Parathyroid adenoma (tissue), 2 donors: ENCODE measurements at regions not wholly inside any gene's neighbourhood (a gene's known extent, or its start where the extent isn't known, plus 50 kb on each side); places are given as distances from the start of the nearest gene placed in this dataset.

Experiments used
- H2AFZ ChIP-seq: fragments of 300-600 bp; sonication (generic); one replicate; pipeline ENCODE4 v1.7.0; 2017; ENCODE audit warnings: antibody characterized with exemption, mild to moderate bottlenecking
- H3K27ac ChIP-seq: fragments of 300-600 bp; sonication (generic); one replicate; pipeline ENCODE4 v1.7.0; 2017
- H3K27me3 ChIP-seq: fragments of 300-600 bp; sonication (generic); one replicate; pipeline ENCODE4 v1.7.0; 2017; ENCODE audit warnings: low read length; ENCODE audit not compliant: control insufficient read depth, insufficient read depth
- H3K36me3 ChIP-seq: fragments of 300-600 bp; sonication (generic); one replicate; pipeline ENCODE4 v1.7.0; 2017; ENCODE audit warnings: low read length; ENCODE audit not compliant: control insufficient read depth, insufficient read depth
- H3K4me1 ChIP-seq: fragments of 300-600 bp; sonication (generic); one replicate; pipeline ENCODE4 v1.7.0; 2017; ENCODE audit warnings: control low read depth
- H3K4me2 ChIP-seq: fragments of 300-600 bp; sonication (generic); one replicate; pipeline ENCODE4 v1.7.0; 2017; ENCODE audit warnings: low read length
- H3K4me3 ChIP-seq: fragments of 300-600 bp; sonication (generic); one replicate; pipeline ENCODE4 v1.7.0; 2017; ENCODE audit warnings: low read depth, low read length
- H3K79me2 ChIP-seq: fragments of 300-600 bp; sonication (generic); one replicate; pipeline ENCODE4 v1.7.0; 2017; ENCODE audit warnings: control low read depth
- H3K9ac ChIP-seq: fragments of 300-600 bp; sonication (generic); one replicate; pipeline ENCODE4 v1.7.0; 2017; ENCODE audit warnings: mild to moderate bottlenecking
- H3K9me3 ChIP-seq: fragments of 300-600 bp; sonication (generic); one replicate; pipeline ENCODE4 v1.7.0; 2017; ENCODE audit warnings: low read length; ENCODE audit not compliant: control insufficient read depth
- TF ChIP-seq, protein P1 (sequence below): fragments of 300-600 bp; sonication (generic); IDR thresholded peaks from one replicate; pipeline ENCODE4 v1.7.0; 2017; ENCODE audit warnings: antibody characterized with exemption, mild to moderate bottlenecking
- donor health status: primary hyperparathyroidism.

DNA sequence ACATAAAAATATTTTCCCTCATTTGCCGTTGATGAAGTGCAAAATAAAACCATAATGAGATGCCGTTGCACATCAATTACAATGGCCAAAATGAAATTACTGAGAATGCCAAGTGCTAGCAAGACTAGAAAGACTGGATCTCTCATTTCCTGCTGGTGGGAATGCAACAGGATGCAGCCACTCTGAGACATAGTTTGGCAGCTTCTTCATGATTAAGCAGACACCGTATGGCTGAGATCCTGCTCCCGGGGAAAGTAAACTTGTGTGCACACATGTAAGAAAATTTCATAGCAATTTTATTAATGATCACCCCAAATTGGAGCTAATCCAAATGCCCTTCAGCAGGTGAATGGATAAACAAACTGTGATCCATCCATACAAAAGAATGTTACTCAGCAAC, 1013.2 kb downstream of the TBC1D22A start:
- H3K9me3 ChIP-seq: no peaks in the 10 kb centered on the region
- H3K4me3 ChIP-seq: no peak overlapping the region
- no peak overlapping the region for H3K27ac ChIP-seq
- TF ChIP-seq, protein P1, sequence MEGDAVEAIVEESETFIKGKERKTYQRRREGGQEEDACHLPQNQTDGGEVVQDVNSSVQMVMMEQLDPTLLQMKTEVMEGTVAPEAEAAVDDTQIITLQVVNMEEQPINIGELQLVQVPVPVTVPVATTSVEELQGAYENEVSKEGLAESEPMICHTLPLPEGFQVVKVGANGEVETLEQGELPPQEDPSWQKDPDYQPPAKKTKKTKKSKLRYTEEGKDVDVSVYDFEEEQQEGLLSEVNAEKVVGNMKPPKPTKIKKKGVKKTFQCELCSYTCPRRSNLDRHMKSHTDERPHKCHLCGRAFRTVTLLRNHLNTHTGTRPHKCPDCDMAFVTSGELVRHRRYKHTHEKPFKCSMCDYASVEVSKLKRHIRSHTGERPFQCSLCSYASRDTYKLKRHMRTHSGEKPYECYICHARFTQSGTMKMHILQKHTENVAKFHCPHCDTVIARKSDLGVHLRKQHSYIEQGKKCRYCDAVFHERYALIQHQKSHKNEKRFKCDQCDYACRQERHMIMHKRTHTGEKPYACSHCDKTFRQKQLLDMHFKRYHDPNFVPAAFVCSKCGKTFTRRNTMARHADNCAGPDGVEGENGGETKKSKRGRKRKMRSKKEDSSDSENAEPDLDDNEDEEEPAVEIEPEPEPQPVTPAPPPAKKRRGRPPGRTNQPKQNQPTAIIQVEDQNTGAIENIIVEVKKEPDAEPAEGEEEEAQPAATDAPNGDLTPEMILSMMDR: no peak
- no peak overlapping the region for H3K9ac ChIP-seq
- H3K36me3 ChIP-seq: no peaks in the 10 kb centered on the region
- no peak overlapping the region for H3K4me2 ChIP-seq
- H3K4me1 ChIP-seq: no peaks in the 10 kb centered on the region
- no peak overlapping the region for H2AFZ ChIP-seq
- H3K79me2 ChIP-seq: no peaks in the 10 kb centered on the region
- H3K27me3 ChIP-seq: no peaks in the 10 kb centered on the region

DNA sequence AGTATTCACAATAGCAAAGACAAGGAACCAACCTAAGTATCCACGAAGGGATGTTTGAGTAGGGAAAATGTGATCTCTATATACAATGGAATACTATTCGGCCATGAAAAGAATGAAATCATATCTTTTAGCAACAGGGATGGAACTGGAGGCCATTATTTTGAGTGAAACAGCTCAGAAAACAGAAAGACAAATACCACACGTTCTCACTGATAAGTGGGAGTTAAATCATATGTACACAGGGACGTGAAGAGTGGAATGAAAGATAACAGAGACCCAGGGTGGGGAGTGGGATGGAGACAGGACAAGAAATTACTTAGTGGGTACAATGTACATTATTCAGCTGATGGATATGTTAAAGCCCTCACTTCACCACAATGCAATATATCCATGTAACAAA, 1012.7 kb downstream of the TBC1D22A start:
- Histone ChIP-seq H3K9ac (no peak overlapping the region), H3K36me3 (no peaks in the 10 kb centered on the region), H3K4me1 (no peaks in the 10 kb centered on the region), H3K79me2 (no peaks in the 10 kb centered on the region), H3K27me3 (no peaks in the 10 kb centered on the region), H2AFZ (no peak overlapping the region), H3K4me2 (no peak overlapping the region), H3K9me3 (no peaks in the 10 kb centered on the region), H3K4me3 (no peak overlapping the region), H3K27ac (no peak overlapping the region)
- TF ChIP-seq, protein P1: no peak

DNA sequence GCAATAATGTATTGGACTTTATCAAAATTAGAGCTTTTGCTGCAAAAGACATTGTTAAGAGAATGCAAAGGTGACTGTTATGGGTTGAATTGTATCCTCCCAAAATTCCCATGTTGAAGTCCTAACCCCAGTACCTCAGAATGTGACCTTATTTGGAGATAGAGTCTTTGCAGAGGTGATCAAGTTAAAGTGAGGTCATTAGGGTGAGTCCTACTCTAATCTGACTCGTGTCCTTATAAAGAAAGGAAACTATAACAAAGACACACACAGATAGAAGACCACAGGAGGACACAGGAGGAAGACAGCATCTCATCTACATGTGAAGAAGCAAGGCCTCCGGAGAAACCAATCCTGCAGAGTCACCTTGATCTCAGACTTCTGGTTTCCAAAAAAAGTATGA, 1011.2 kb downstream of the TBC1D22A start:
- H3K36me3 ChIP-seq: no peaks in the 10 kb centered on the region
- H3K4me1 ChIP-seq: no peaks in the 10 kb centered on the region
- no peaks in the 10 kb centered on the region for H3K27me3 ChIP-seq

DNA sequence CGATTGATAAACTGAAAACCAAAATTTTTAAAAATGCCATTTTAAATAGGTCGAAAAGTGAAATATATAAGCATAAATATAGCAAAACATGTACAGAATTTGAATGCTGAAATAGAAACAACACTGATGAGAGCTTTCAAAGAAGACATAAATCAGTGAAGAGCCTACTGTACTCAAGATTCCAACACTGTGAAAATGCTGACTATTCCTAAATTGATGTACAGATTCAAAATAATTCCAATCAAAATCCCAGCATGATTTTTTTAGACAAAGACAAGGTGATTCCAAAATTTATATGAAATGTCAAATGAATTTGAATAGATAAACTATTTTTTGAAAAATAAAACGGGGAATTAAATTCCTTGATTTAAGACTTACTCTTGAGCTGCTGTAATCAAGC, 1010.4 kb downstream of the TBC1D22A start:
- H3K9ac ChIP-seq: no peak overlapping the region

More for the DNA sequence above, 1011.2 kb downstream of the TBC1D22A start:
- H3K9ac ChIP-seq: no peak overlapping the region
- H3K9me3 ChIP-seq: no peaks in the 10 kb centered on the region
- no peak overlapping the region for H3K27ac ChIP-seq
- H2AFZ ChIP-seq: no peak overlapping the region
- no peaks in the 10 kb centered on the region for H3K79me2 ChIP-seq
- TF ChIP-seq, protein P1: no peak
- no peak overlapping the region for H3K4me3 ChIP-seq
- H3K4me2 ChIP-seq: no peak overlapping the region

DNA sequence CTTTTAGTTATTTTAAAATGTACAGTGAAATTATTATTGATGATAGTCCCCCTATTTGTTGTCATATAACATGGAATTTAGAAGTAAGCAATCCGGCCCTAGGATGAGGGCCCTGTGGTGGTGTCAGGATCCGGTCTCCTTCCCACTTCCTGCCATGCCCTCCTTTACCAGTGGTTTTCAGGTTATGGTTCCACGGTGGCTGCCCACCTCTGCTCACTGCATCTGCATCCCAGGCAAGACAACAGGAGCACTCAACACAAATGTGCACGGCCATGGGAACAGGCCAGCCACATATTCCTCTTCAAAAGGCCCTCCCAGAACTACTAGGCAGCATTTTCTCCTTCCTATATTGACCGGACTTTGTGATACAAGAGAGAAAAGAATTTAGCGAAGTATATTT, 1007.2 kb downstream of the TBC1D22A start:
- Histone ChIP-seq H3K27me3 (no peaks in the 10 kb centered on the region), H3K27ac (no peak overlapping the region), H3K36me3 (no peaks in the 10 kb centered on the region), H3K9me3 (no peaks in the 10 kb centered on the region), H3K4me2 (no peak overlapping the region), H3K79me2 (no peaks in the 10 kb centered on the region), H2AFZ (no peak overlapping the region), H3K9ac (no peak overlapping the region), H3K4me3 (no peak overlapping the region), H3K4me1 (no peaks in the 10 kb centered on the region)
- TF ChIP-seq, protein P1: no peak

More for the DNA sequence above, 1010.4 kb downstream of the TBC1D22A start:
- H3K9me3 ChIP-seq: no peaks in the 10 kb centered on the region
- no peak overlapping the region for H2AFZ ChIP-seq
- no peaks in the 10 kb centered on the region for H3K36me3 ChIP-seq
- H3K4me1 ChIP-seq: no peaks in the 10 kb centered on the region
- no peak overlapping the region for H3K4me2 ChIP-seq
- no peaks in the 10 kb centered on the region for H3K79me2 ChIP-seq
- no peak overlapping the region for H3K27ac ChIP-seq
- H3K4me3 ChIP-seq: no peak overlapping the region
- no peaks in the 10 kb centered on the region for H3K27me3 ChIP-seq
- TF ChIP-seq, protein P1: no peak
